ENCODE measurements at regions not wholly inside any gene's neighbourhood (a gene's known extent, or its start where the extent isn't known, plus 50 kb on each side); places are given as distances from the start of the nearest gene placed in this dataset.
A peak's percentile ranks its signal among the peaks of the same experiment; 100 is the strongest.
"Not testable (repeated sequence)": the region's sequence is repeated elsewhere in the genome, so short reads cannot be mapped to it uniquely, and the experiment has no call there.

- DNase-seq (ENCODE audit: low spot score), result peak; percentile 56
These were observed 228.7 kb upstream of the ZNF385D start for GRCh38 chr3:21979706-21980105.

GRCh38 chr3:21989341-21990042 lies 238.5 kb upstream of the ZNF385D start:
- FAIRE-seq, result no peak

More at GRCh38 chr3:21979706-21980105, 228.7 kb upstream of the ZNF385D start:
- FAIRE-seq, result no peak

GRCh38 chr3:21991061-21991460 lies 240.1 kb upstream of the ZNF385D start:
- FAIRE-seq (no peak), DNase-seq (ENCODE audit: low spot score) (no peak)

More at GRCh38 chr3:21989341-21990042, 238.5 kb upstream of the ZNF385D start:
- DNase-seq (ENCODE audit: low spot score), result no peak

GRCh38 chr3:21995079-21995607 lies 244.1 kb upstream of the ZNF385D start:
- no peak for DNase-seq (ENCODE audit: low spot score)
- no peak for FAIRE-seq

GRCh38 chr3:22007368-22007767 lies 256.4 kb upstream of the ZNF385D start:
- FAIRE-seq, result no peak
- no peak for DNase-seq (ENCODE audit: low spot score)

GRCh38 chr3:22010997-22011396 lies 260.0 kb upstream of the ZNF385D start:
- DNase-seq (ENCODE audit: low spot score), result no peak
- FAIRE-seq, result no peak

- FAIRE-seq (no peak), DNase-seq (ENCODE audit: low spot score) (peak; percentile 2)
These were observed 261.5 kb upstream of the ZNF385D start for GRCh38 chr3:22012471-22012870.

- no peak for FAIRE-seq
- no peak for DNase-seq (ENCODE audit: low spot score)
These were observed 262.6 kb upstream of the ZNF385D start for GRCh38 chr3:22013641-22014040.

- FAIRE-seq (no peak), DNase-seq (ENCODE audit: low spot score) (no peak)
These were observed 265.2 kb upstream of the ZNF385D start for GRCh38 chr3:22016197-22016596.

GRCh38 chr3:22024638-22025037 lies 273.6 kb upstream of the ZNF385D start:
- FAIRE-seq, result not testable (repeated sequence)

GRCh38 chr3:22029480-22029879 lies 278.5 kb upstream of the ZNF385D start:
- no peak for DNase-seq (ENCODE audit: low spot score)
- no peak for FAIRE-seq

More at GRCh38 chr3:22024638-22025037, 273.6 kb upstream of the ZNF385D start:
- not testable (repeated sequence) for DNase-seq (ENCODE audit: low spot score)

- FAIRE-seq (no peak), DNase-seq (ENCODE audit: low spot score) (no peak)
These were observed 288.2 kb upstream of the ZNF385D start for GRCh38 chr3:22039161-22039560.

- DNase-seq (ENCODE audit: low spot score) (no peak), FAIRE-seq (no peak)
These were observed 289.1 kb upstream of the ZNF385D start for GRCh38 chr3:22040150-22040549.

- no peak for FAIRE-seq
- DNase-seq (ENCODE audit: low spot score), result no peak
These were observed 294.9 kb upstream of the ZNF385D start for GRCh38 chr3:22045882-22046281.

- DNase-seq (ENCODE audit: low spot score) (no peak), FAIRE-seq (no peak)
These were observed 312.5 kb upstream of the ZNF385D start for GRCh38 chr3:22063500-22063899.

GRCh38 chr3:22068619-22069018 lies 317.6 kb upstream of the ZNF385D start:
- FAIRE-seq, result no peak

GRCh38 chr3:22088204-22088603 lies 337.2 kb upstream of the ZNF385D start:
- DNase-seq (ENCODE audit: low spot score) (no peak), FAIRE-seq (no peak)

More at GRCh38 chr3:22068619-22069018, 317.6 kb upstream of the ZNF385D start:
- DNase-seq (ENCODE audit: low spot score), result no peak

- DNase-seq (ENCODE audit: low spot score) (peak; percentile 30), FAIRE-seq (no peak)
These were observed 338.3 kb upstream of the ZNF385D start for GRCh38 chr3:22089284-22089683.

- DNase-seq (ENCODE audit: low spot score) (no peak), FAIRE-seq (no peak)
These were observed 340.3 kb upstream of the ZNF385D start for GRCh38 chr3:22091329-22091728.

- FAIRE-seq (no peak), DNase-seq (ENCODE audit: low spot score) (no peak)
These were observed 347.0 kb upstream of the ZNF385D start for GRCh38 chr3:22098021-22098420.

GRCh38 chr3:22101351-22101750 lies 350.3 kb upstream of the ZNF385D start:
- FAIRE-seq (no peak), DNase-seq (ENCODE audit: low spot score) (no peak)

- FAIRE-seq (no peak), DNase-seq (ENCODE audit: low spot score) (no peak)
These were observed 350.8 kb upstream of the ZNF385D start for GRCh38 chr3:22101811-22102210.

- DNase-seq (ENCODE audit: low spot score) (no peak), FAIRE-seq (no peak)
These were observed 352.4 kb upstream of the ZNF385D start for GRCh38 chr3:22103423-22103822.
